Skeletal muscle tissue (tissue), 3 donors: ENCODE measurements at regions not wholly inside any gene's neighbourhood (a gene's known extent, or its start where the extent isn't known, plus 50 kb on each side); places are given as distances from the start of the nearest gene placed in this dataset.

Experiments
- H3K27ac ChIP-seq: one replicate; pipeline ENCODE4 v1.7.0; 2013; ENCODE audit warnings: mild to moderate bottlenecking, low read depth, low read length, inconsistent platforms
- H3K27me3 ChIP-seq, 3 donors: one replicate each; pipeline ENCODE4 v1.7.0; 2013; ENCODE audit warnings: low read length in 3 of 3; ENCODE audit not compliant: control insufficient read depth in 3 of 3, insufficient read depth in 3 of 3
- H3K36me3 ChIP-seq, 3 donors: one replicate each; pipeline ENCODE4 v1.7.0; 2013; ENCODE audit warnings: low read length in 3 of 3; ENCODE audit not compliant: control insufficient read depth in 3 of 3, insufficient read depth in 3 of 3
- H3K4me1 ChIP-seq, 3 donors: one replicate each; pipeline ENCODE4 v1.7.0; 2013; ENCODE audit warnings: low read length in 3 of 3, mild to moderate bottlenecking in 3 of 3; ENCODE audit not compliant: control insufficient read depth in 3 of 3, insufficient read depth in 3 of 3
- H3K4me3 ChIP-seq, 3 donors: one replicate each; pipeline ENCODE4 v1.7.0; 2013; ENCODE audit warnings: low read length in 3 of 3
- H3K9ac ChIP-seq, 3 donors: one replicate each; pipeline ENCODE4 v1.7.0; 2013; ENCODE audit warnings: low read length in 3 of 3, mild to moderate bottlenecking in 3 of 3, moderate library complexity in 2 of 3, low read depth in 1 of 3
- H3K9me3 ChIP-seq, 3 donors: one replicate each; pipeline ENCODE4 v1.7.0; 2013; ENCODE audit warnings: low read length in 3 of 3; ENCODE audit not compliant: control insufficient read depth in 3 of 3
- donor health status: Osteomylitis.

GRCh38 chr11:92759571-92760214 is 209.8 kb upstream of the MTNR1B start:
- Histone ChIP-seq H3K9me3 (no peaks in the 10 kb centered on the region), H3K4me3 (no peak overlapping the region), H3K27ac (no peak overlapping the region), H3K4me1 (no peaks in the 10 kb centered on the region), H3K9ac (no peak overlapping the region), H3K36me3 (no peaks in the 10 kb centered on the region), H3K27me3 (no peaks in the 10 kb centered on the region)

DNA sequence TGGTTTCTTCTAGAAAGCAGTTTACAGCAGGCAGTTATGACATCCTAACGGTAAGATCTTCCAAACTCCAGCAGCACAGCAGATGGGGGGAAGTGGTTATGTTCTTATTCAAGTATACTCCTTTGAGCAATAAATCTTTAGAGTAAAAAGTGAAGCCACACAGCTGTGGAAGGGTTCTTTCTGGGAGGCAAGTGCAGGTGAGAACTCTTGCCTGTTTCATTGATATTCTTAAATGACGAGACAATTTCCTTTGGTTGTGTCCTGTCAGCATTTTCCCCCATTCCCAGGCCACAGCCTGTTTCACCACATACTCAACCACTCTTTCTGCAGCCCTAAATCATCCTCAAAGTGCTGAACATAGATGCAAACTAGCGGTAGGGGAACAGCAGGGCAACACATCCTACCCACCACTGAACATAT is 207.3 kb upstream of the MTNR1B start:
- Histone ChIP-seq H3K9ac (no peak overlapping the region), H3K4me1 (no peaks in the 10 kb centered on the region), H3K36me3 (no peaks in the 10 kb centered on the region), H3K27me3 (peaks cover 0 to 3% (median 0%) of the 10 kb centered on the region in 3 donors), H3K27ac (no peak overlapping the region), H3K4me3 (no peak overlapping the region), H3K9me3 (no peaks in the 10 kb centered on the region)

GRCh38 chr11:92763336-92763735 is 206.1 kb upstream of the MTNR1B start:
- H3K36me3 ChIP-seq = no peaks in the 10 kb centered on the region
- H3K9ac ChIP-seq = no peak overlapping the region
- no peak overlapping the region for H3K27ac ChIP-seq
- no peaks in the 10 kb centered on the region for H3K4me1 ChIP-seq
- H3K4me3 ChIP-seq = no peak overlapping the region
- H3K9me3 ChIP-seq = no peaks in the 10 kb centered on the region
- H3K27me3 ChIP-seq = peaks cover 0 to 3% (median 0%) of the 10 kb centered on the region in 3 donors

- H3K27me3 ChIP-seq = peaks cover 0 to 3% (median 0%) of the 10 kb centered on the region in 3 donors
- no peaks in the 10 kb centered on the region for H3K36me3 ChIP-seq
- no peak overlapping the region for H3K27ac ChIP-seq
- H3K9me3 ChIP-seq = no peaks in the 10 kb centered on the region
- H3K4me3 ChIP-seq = no peak overlapping the region
- H3K9ac ChIP-seq = no peak overlapping the region
- no peaks in the 10 kb centered on the region for H3K4me1 ChIP-seq
Measured at GRCh38 chr11:92764128-92764527, 205.3 kb upstream of the MTNR1B start.

DNA sequence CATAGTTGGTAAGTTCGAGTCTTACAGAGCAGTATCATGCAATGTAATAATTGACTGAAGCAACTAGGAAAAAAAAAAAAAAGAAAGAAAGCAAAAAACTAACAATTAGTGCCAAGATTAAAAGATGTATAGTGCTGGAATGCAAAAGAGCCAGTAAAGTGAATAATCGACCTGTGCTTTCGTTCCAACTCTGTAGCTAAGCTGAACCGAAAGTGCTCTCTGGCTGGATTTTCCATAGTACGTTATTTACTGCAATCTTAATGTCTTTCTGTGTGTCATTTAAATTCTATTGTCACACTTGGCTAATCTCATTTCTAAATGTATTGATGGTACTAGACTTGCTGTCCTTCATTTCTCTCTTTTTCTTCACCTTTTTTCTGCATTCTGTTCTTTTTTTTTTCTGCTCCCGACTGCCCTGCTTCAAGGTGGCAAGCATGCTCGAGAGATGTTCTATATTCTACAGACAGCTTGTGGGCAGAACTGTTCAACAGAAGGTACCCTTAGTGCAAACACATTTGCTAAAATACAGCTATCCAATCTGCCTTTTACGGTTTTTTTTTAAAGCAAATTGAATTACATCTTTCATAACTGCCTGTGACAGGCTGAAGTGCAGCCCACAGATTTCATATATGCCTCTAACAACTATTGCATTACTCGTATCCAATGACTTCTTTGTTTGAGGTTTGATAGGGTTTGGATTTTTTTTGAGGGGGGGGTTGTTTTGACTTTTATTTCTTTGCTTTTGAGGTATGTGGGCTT is 204.2 kb upstream of the MTNR1B start:
- Histone ChIP-seq H3K9ac (no peak overlapping the region), H3K4me3 (no peak overlapping the region), H3K27ac (no peak overlapping the region), H3K27me3 (peaks cover 0 to 3% (median 0%) of the 10 kb centered on the region in 3 donors), H3K36me3 (no peaks in the 10 kb centered on the region), H3K4me1 (no peaks in the 10 kb centered on the region), H3K9me3 (no peaks in the 10 kb centered on the region)

DNA sequence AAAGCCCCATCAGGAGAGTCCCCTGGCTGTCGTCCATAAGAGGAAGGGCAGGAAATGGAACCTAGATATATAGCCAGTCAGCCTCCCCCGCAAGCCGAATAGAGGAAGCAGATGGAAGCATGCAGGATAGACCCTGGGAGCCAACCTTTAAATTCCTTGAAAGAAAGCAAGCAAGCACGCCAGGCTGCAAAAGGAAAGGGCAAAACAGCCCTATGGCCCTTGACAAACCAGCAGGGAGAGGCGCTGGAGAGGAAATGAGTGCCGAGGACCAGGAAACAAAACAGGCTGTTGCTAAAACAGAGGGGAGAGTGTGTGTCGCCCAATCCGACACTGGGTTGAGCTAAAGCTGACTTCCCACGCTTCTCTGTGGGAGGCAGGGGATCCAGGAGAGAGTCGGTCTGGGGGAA is 203.5 kb upstream of the MTNR1B start:
- Histone ChIP-seq H3K9me3 (no peaks in the 10 kb centered on the region), H3K4me1 (no peaks in the 10 kb centered on the region), H3K4me3 (peak overlapping the region; percentile 29 to 64 (median 59)), H3K27me3 (peaks cover 0 to 3% (median 0%) of the 10 kb centered on the region in 3 donors), H3K27ac (no peak overlapping the region), H3K9ac (no peak overlapping the region), H3K36me3 (no peaks in the 10 kb centered on the region)

- Histone ChIP-seq H3K36me3 (no peaks in the 10 kb centered on the region), H3K4me3 (no peak overlapping the region), H3K27me3 (peaks cover 0 to 3% (median 0%) of the 10 kb centered on the region in 3 donors), H3K27ac (no peak overlapping the region), H3K4me1 (no peaks in the 10 kb centered on the region), H3K9me3 (no peaks in the 10 kb centered on the region), H3K9ac (no peak overlapping the region)
Measured at GRCh38 chr11:92766698-92767097, 202.8 kb upstream of the MTNR1B start.

DNA sequence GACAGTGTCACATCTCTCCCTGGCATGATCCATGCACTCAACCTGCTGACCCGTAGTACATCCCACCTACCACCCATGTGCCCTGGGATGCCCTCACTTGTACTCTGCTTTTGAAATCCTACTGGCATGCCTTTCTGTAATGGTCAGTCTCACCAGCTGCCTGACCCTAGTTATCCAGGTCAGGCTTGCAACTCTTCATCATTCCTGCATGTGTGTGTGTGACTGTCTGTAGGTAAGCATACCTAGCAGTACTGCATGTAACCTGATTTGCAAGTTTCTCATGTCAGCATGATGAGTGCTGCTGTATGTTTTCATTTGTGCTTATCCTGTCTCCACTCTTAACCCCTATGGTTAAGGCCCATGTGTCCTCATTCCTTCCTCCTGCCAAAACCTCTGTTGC is 202.0 kb upstream of the MTNR1B start:
- H3K9me3 ChIP-seq = no peaks in the 10 kb centered on the region
- no peaks in the 10 kb centered on the region for H3K4me1 ChIP-seq
- no peaks in the 10 kb centered on the region for H3K36me3 ChIP-seq
- peaks cover 0 to 3% (median 0%) of the 10 kb centered on the region in 3 donors for H3K27me3 ChIP-seq
- no peak overlapping the region for H3K4me3 ChIP-seq
- no peak overlapping the region for H3K27ac ChIP-seq
- H3K9ac ChIP-seq = no peak overlapping the region

DNA sequence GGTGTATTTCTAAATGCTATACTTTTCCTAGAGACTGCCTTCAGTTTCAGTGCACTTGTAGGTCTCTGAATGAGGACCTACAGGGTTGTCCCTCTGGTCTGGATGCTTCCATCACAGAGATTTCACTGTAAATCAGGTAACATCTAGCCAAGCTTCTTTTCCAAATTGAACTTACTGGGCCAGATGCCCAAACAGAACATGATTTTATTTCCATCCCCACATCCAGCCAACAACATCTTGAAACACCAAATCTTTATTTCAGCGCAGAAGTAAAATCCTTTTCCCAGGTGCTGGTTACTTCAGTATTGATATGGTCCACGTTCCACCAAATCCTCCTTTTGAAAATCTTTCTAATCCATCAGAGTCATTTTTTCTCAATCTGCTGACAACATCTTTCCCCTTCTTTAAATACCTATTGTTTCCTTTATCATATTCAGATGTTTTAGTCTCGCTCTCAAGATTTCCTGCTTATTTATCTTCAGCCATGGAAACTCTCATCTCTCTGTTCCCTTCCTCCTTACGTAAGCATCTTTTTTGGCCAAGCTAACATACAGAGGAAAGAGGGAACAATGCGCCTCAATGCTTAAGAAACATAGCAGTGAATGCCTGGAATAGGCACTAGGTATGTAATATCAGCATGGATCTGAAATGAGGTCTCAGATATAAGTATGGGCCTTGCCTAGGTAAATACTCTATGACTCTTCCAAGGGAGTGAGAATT is 201.2 kb upstream of the MTNR1B start:
- Histone ChIP-seq H3K4me3 (no peak overlapping the region), H3K36me3 (no peaks in the 10 kb centered on the region), H3K9me3 (no peaks in the 10 kb centered on the region), H3K27ac (no peak overlapping the region), H3K4me1 (no peaks in the 10 kb centered on the region), H3K9ac (no peak overlapping the region), H3K27me3 (peaks cover 0 to 3% (median 0%) of the 10 kb centered on the region in 3 donors)

DNA sequence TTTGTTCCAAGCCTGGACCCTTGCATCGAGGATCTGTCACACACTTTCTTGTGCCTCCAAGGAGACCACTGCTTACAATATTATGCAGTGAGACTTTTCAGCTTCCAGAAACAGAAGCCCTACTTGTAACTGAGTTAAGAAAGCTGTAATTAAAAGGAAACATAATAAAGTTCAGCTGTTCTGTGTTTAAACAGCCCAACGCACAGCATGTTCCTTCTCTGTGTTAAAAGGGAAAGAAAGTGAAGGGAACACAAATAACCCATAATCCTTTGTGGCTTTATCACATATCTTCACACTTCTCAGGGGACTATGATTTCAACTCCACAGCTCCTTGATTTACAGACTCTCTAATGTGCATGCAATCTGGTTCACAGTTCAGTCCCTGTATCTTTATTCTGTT is 200.3 kb upstream of the MTNR1B start:
- no peak overlapping the region for H3K4me3 ChIP-seq
- H3K36me3 ChIP-seq = no peaks in the 10 kb centered on the region
- H3K4me1 ChIP-seq = no peaks in the 10 kb centered on the region
- H3K9me3 ChIP-seq = no peaks in the 10 kb centered on the region
- H3K9ac ChIP-seq = no peak overlapping the region
- H3K27ac ChIP-seq = no peak overlapping the region
- peaks cover 0 to 3% (median 0%) of the 10 kb centered on the region in 3 donors for H3K27me3 ChIP-seq
